ENCODE measurements at regions not wholly inside any gene's neighbourhood (a gene's known extent, or its start where the extent isn't known, plus 50 kb on each side); places are given as distances from the start of the nearest gene placed in this dataset.

- TF ChIP-seq POLR2A (IDR thresholded peaks at IDR 0.05) (no peak), EP300 (IDR thresholded peaks at IDR 0.05) (no peak), POLR2AphosphoS5 (IDR thresholded peaks at IDR 0.05) (no peak), CTCF (IDR thresholded peaks at IDR 0.05) (no peak)
- WGBS, 5 donors = 69 to 81% (median 71%) methylated on average over 3 of the region's 3 CpGs; no CpG with 5 or more reads in 2 of the 5 donors
These were observed 1003.9 kb upstream of the TSPY4 start for GRCh38 chrY:8333328-8333727.

GRCh38 chrY:8335299-8335835 lies 1001.9 kb upstream of the TSPY4 start:
- H3K36me3 ChIP-seq = no peaks in the 10 kb centered on the region
- H3K27ac ChIP-seq = no peak overlapping the region
- DNase-seq = no peak
- H3K27me3 ChIP-seq = no peaks in the 10 kb centered on the region
- H3K9me3 ChIP-seq = no peaks in the 10 kb centered on the region
- no peaks in the 10 kb centered on the region for H3K4me1 ChIP-seq
- intact Hi-C loops (cut with DNase I; ENCODE audit: low total_unique reads) = no loop called here
- TF ChIP-seq POLR2A (IDR thresholded peaks at IDR 0.05) (no peak), EP300 (IDR thresholded peaks at IDR 0.05) (no peak), CTCF (IDR thresholded peaks at IDR 0.05) (no peak), POLR2AphosphoS5 (IDR thresholded peaks at IDR 0.05) (no peak)
- no peak overlapping the region for H3K4me3 ChIP-seq

More at GRCh38 chrY:8333328-8333727, 1003.9 kb upstream of the TSPY4 start:
- no peak overlapping the region for H3K4me3 ChIP-seq
- H3K4me1 ChIP-seq = no peaks in the 10 kb centered on the region
- no peaks in the 10 kb centered on the region for H3K9me3 ChIP-seq
- intact Hi-C loops (cut with DNase I; ENCODE audit: low total_unique reads) = no loop called here
- no peak overlapping the region for H3K27ac ChIP-seq
- H3K27me3 ChIP-seq = no peaks in the 10 kb centered on the region
- H3K36me3 ChIP-seq = no peaks in the 10 kb centered on the region
- no peak for DNase-seq

GRCh38 chrY:8336112-8336774 lies 1001.0 kb upstream of the TSPY4 start:
- Histone ChIP-seq H3K27me3 (no peaks in the 10 kb centered on the region), H3K4me3 (no peak overlapping the region), H3K9me3 (no peaks in the 10 kb centered on the region), H3K4me1 (no peaks in the 10 kb centered on the region), H3K27ac (no peak overlapping the region), H3K36me3 (no peaks in the 10 kb centered on the region)
- TF ChIP-seq POLR2AphosphoS5 (IDR thresholded peaks at IDR 0.05) (no peak), EP300 (IDR thresholded peaks at IDR 0.05) (no peak), CTCF (IDR thresholded peaks at IDR 0.05) (no peak), POLR2A (IDR thresholded peaks at IDR 0.05) (no peak)
- intact Hi-C loops (cut with DNase I; ENCODE audit: low total_unique reads) = no loop called here
- DNase-seq = no peak
- WGBS, 5 donors = 53 to 65% (median 60%) methylated on average over 3 of the region's 3 CpGs; no CpG with 5 or more reads in 2 of the 5 donors

- Histone ChIP-seq H3K9me3 (no peaks in the 10 kb centered on the region), H3K4me1 (no peaks in the 10 kb centered on the region), H3K27ac (no peak overlapping the region), H3K4me3 (no peak overlapping the region), H3K36me3 (no peaks in the 10 kb centered on the region), H3K27me3 (no peaks in the 10 kb centered on the region)
- no peak for TF ChIP-seq POLR2AphosphoS5 (IDR thresholded peaks at IDR 0.05)
- TF ChIP-seq EP300 (IDR thresholded peaks at IDR 0.05) = no peak
- TF ChIP-seq POLR2A (IDR thresholded peaks at IDR 0.05) = no peak
- TF ChIP-seq CTCF (IDR thresholded peaks at IDR 0.05) = no peak
- 83 to 92% (median 90%) methylated on average over 2 of the region's 2 CpGs; no CpG with 5 or more reads in 2 of the 5 donors for WGBS, 5 donors
- intact Hi-C loops (cut with DNase I; ENCODE audit: low total_unique reads) = no loop called here
- no peak for DNase-seq
These were observed 996.3 kb upstream of the TSPY4 start for GRCh38 chrY:8341000-8341399.

Data from stomach (tissue), 8 donors.